CD4-positive, alpha-beta T cell treated with Interleukin-17A for 4 hours (primary cell): ENCODE measurements at regions not wholly inside any gene's neighbourhood (a gene's known extent, or its start where the extent isn't known, plus 50 kb on each side); places are given as distances from the start of the nearest gene placed in this dataset.

ENCODE experiments used
- DNase-seq: peaks from one replicate; pipeline ENCODE4 v3.0.0-alpha.2; 2020; ENCODE audit warnings: mixed read lengths

- DNase-seq, result no peak
Observed at GRCh38 chr6:140940251-140940925, 1192.3 kb upstream of the GJE1 start.

- no peak for DNase-seq
Observed at GRCh38 chr6:140932909-140933308, 1199.8 kb upstream of the GJE1 start.

GRCh38 chr6:140931581-140931980 lies 1201.1 kb upstream of the GJE1 start:
- DNase-seq, result no peak

- DNase-seq, result no peak
Observed at GRCh38 chr6:140929121-140929520, 1203.6 kb upstream of the GJE1 start.

- DNase-seq, result no peak
Observed at GRCh38 chr6:140923048-140923447, 1209.7 kb upstream of the GJE1 start.

GRCh38 chr6:140921366-140922226 lies 1211.1 kb upstream of the GJE1 start:
- no peak for DNase-seq

- DNase-seq, result no peak
Observed at GRCh38 chr6:140917911-140918310, 1214.8 kb upstream of the GJE1 start.

- DNase-seq, result no peak
Observed at GRCh38 chr6:140915551-140915950, 1217.2 kb upstream of the GJE1 start.

- no peak for DNase-seq
Observed at GRCh38 chr6:140915103-140915502, 1217.6 kb upstream of the GJE1 start.

- no peak for DNase-seq
Observed at GRCh38 chr6:140912686-140913085, 1220.0 kb upstream of the GJE1 start.

GRCh38 chr6:140909625-140910024 lies 1223.1 kb upstream of the GJE1 start:
- no peak for DNase-seq

GRCh38 chr6:140909156-140909555 lies 1223.6 kb upstream of the GJE1 start:
- DNase-seq, result no peak

GRCh38 chr6:140908505-140908904 lies 1224.2 kb upstream of the GJE1 start:
- no peak for DNase-seq

- no peak for DNase-seq
Observed at GRCh38 chr6:140907235-140907634, 1225.5 kb upstream of the GJE1 start.

GRCh38 chr6:140905724-140906123 lies 1227.0 kb upstream of the GJE1 start:
- no peak for DNase-seq

- DNase-seq, result no peak
Observed at GRCh38 chr6:140905050-140905449, 1227.7 kb upstream of the GJE1 start.

GRCh38 chr6:140897804-140898573 lies 1234.7 kb upstream of the GJE1 start:
- no peak for DNase-seq

GRCh38 chr6:140897349-140897748 lies 1235.4 kb upstream of the GJE1 start:
- no peak for DNase-seq

GRCh38 chr6:140893432-140893831 lies 1239.3 kb upstream of the GJE1 start:
- no peak for DNase-seq

GRCh38 chr6:140879946-140880345 lies 1252.8 kb upstream of the GJE1 start:
- DNase-seq, result no peak

- DNase-seq, result no peak
Observed at GRCh38 chr6:140874066-140874465, 1258.7 kb upstream of the GJE1 start.

- DNase-seq, result no peak
Observed at GRCh38 chr6:140872885-140873284, 1259.8 kb upstream of the GJE1 start.

- DNase-seq, result no peak
Observed at GRCh38 chr6:140871911-140872310, 1260.8 kb upstream of the GJE1 start.

GRCh38 chr6:140867336-140867735 lies 1265.4 kb upstream of the GJE1 start:
- no peak for DNase-seq
